ENCODE measurements at regions not wholly inside any gene's neighbourhood (a gene's known extent, or its start where the extent isn't known, plus 50 kb on each side); places are given as distances from the start of the nearest gene placed in this dataset.

- Histone ChIP-seq H3K9ac (ENCODE audit: low read length) (no peak overlapping the region), H3K9me2 (ENCODE audit: insufficient read depth, low read length) (no peaks in the 10 kb centered on the region), H3K4me2 (ENCODE audit: low read length) (no peak overlapping the region), H3K79me2 (replicated peaks; ENCODE audit: insufficient read depth, low read length) (no peaks in the 10 kb centered on the region), H3K27me3 (ENCODE audit: insufficient read depth, low read depth, low read length) (no peaks in the 10 kb centered on the region), H3K4me3 (ENCODE audit: low read length) (no peak overlapping the region), H3K27ac (ENCODE audit: low read length) (no peak overlapping the region), H2AFZ (ENCODE audit: low read depth, low read length) (no peak overlapping the region), H3K9me3 (ENCODE audit: low read length) (no peaks in the 10 kb centered on the region), H4K20me1 (ENCODE audit: insufficient read depth) (no peaks in the 10 kb centered on the region), H3F3A (ENCODE audit: insufficient read depth, low read length, poor library complexity, severe bottlenecking) (no peaks in the 10 kb centered on the region), H3K36me3 (ENCODE audit: insufficient read depth, low read length) (no peaks in the 10 kb centered on the region)
- no peak for TF ChIP-seq EZH2 (IDR thresholded peaks at IDR 0.05; ENCODE audit: borderline replicate concordance, insufficient read depth, low read length, poor library complexity, severe bottlenecking)
- no peak for TF ChIP-seq EP300 (conservative IDR thresholded peaks at IDR 0.05; ENCODE audit: poor library complexity, severe bottlenecking)
- TF ChIP-seq TAF1 (IDR thresholded peaks at IDR 0.05; ENCODE audit: low read depth): no peak
These were observed 282.0 kb upstream of the RORA start for GRCh38 chr15:61511089-61511488.

DNA sequence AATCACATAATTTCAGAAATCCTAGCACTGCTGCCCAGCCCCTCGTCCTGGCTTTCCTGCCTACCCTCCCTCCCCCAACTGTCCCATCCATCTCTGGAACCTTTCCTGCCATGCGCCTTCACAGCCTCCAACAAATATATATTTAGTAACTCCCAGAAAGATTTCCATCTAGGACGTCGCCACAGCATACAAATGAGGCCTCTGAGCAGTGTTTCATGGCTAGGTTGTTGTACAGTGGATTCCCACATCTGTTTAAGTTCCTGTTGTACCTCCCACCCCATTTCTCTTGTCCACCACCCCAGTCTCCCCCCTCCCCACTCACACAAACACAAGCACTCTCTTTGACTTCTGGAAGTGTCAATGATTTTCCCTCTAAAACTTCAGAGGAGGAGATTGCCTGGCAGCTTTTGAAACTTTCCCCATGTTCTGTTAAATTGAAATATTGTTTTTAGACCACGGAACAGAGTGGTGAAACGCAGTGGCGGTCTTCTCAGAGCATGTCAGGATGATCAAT lies 280.3 kb upstream of the RORA start:
- no peaks in the 10 kb centered on the region for H3K9me2 ChIP-seq (ENCODE audit: insufficient read depth, low read length)
- no peak overlapping the region for H3K4me3 ChIP-seq (ENCODE audit: low read length)
- H3K9ac ChIP-seq (ENCODE audit: low read length): no peak overlapping the region
- no peaks in the 10 kb centered on the region for H3K27me3 ChIP-seq (ENCODE audit: insufficient read depth, low read depth, low read length)
- H3K36me3 ChIP-seq (ENCODE audit: insufficient read depth, low read length): no peaks in the 10 kb centered on the region
- no peaks in the 10 kb centered on the region for H4K20me1 ChIP-seq (ENCODE audit: insufficient read depth)
- TF ChIP-seq EP300 (conservative IDR thresholded peaks at IDR 0.05; ENCODE audit: poor library complexity, severe bottlenecking) (no peak), CTCF (IDR thresholded peaks at IDR 0.05; ENCODE audit: poor library complexity, severe bottlenecking) (no peak), EZH2 (IDR thresholded peaks at IDR 0.05; ENCODE audit: borderline replicate concordance, insufficient read depth, low read length, poor library complexity, severe bottlenecking) (no peak), RAD21 (conservative IDR thresholded peaks at IDR 0.05) (no peak), POLR2AphosphoS5 (IDR thresholded peaks at IDR 0.05) (no peak), SMC3 (conservative IDR thresholded peaks at IDR 0.05; ENCODE audit: poor library complexity) (no peak), MXI1 (conservative IDR thresholded peaks at IDR 0.05; ENCODE audit: poor library complexity, severe bottlenecking) (no peak), TAF1 (IDR thresholded peaks at IDR 0.05; ENCODE audit: low read depth) (no peak)
- TF ChIP-seq, protein P1, sequence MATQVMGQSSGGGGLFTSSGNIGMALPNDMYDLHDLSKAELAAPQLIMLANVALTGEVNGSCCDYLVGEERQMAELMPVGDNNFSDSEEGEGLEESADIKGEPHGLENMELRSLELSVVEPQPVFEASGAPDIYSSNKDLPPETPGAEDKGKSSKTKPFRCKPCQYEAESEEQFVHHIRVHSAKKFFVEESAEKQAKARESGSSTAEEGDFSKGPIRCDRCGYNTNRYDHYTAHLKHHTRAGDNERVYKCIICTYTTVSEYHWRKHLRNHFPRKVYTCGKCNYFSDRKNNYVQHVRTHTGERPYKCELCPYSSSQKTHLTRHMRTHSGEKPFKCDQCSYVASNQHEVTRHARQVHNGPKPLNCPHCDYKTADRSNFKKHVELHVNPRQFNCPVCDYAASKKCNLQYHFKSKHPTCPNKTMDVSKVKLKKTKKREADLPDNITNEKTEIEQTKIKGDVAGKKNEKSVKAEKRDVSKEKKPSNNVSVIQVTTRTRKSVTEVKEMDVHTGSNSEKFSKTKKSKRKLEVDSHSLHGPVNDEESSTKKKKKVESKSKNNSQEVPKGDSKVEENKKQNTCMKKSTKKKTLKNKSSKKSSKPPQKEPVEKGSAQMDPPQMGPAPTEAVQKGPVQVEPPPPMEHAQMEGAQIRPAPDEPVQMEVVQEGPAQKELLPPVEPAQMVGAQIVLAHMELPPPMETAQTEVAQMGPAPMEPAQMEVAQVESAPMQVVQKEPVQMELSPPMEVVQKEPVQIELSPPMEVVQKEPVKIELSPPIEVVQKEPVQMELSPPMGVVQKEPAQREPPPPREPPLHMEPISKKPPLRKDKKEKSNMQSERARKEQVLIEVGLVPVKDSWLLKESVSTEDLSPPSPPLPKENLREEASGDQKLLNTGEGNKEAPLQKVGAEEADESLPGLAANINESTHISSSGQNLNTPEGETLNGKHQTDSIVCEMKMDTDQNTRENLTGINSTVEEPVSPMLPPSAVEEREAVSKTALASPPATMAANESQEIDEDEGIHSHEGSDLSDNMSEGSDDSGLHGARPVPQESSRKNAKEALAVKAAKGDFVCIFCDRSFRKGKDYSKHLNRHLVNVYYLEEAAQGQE (IDR thresholded peaks at IDR 0.05; ENCODE audit: borderline replicate concordance): no peak
- H3F3A ChIP-seq (ENCODE audit: insufficient read depth, low read length, poor library complexity, severe bottlenecking): no peaks in the 10 kb centered on the region
- no peaks in the 10 kb centered on the region for H3K79me2 ChIP-seq (replicated peaks; ENCODE audit: insufficient read depth, low read length)
- H3K9me3 ChIP-seq (ENCODE audit: low read length): no peaks in the 10 kb centered on the region
- H3K27ac ChIP-seq (ENCODE audit: low read length): no peak overlapping the region
- H2AFZ ChIP-seq (ENCODE audit: low read depth, low read length): no peak overlapping the region
- no peak overlapping the region for H3K4me2 ChIP-seq (ENCODE audit: low read length)

Measured in neural cell (in vitro differentiated cells).